Heart left ventricle (tissue), 16 donors: ENCODE measurements at regions not wholly inside any gene's neighbourhood (a gene's known extent, or its start where the extent isn't known, plus 50 kb on each side); places are given as distances from the start of the nearest gene placed in this dataset.

Experiments
- ATAC-seq, 4 donors: fragments of 200-7000 bp; cut with Tn5 transposase; one replicate each; pipeline ENCODE4 v1.9.1; 2020 to 2022; ENCODE audit warnings: moderate library complexity in 4 of 4, mild to moderate bottlenecking in 3 of 4, moderate number of reproducible peaks in 1 of 4
- DNase-seq, 5 donors: peaks; one replicate each; pipeline ENCODE4 v3.0.0-alpha.2; 2020
- H3K27ac ChIP-seq, 12 donors: fragments of 200-600 bp; sonication (generic) in 4 of 12; one replicate each; pipeline versions ENCODE4 v1.5.0 to v1.8.0; 2016 to 2022; ENCODE audit warnings: mild to moderate bottlenecking in 2 of 12
- H3K27me3 ChIP-seq, 9 donors: fragments of 200-600 bp; sonication (generic) in 2 of 9; one replicate each; pipeline versions ENCODE4 v1.5.1 to v1.8.0; 2016 to 2022; ENCODE audit warnings: mild to moderate bottlenecking in 3 of 9
- H3K36me3 ChIP-seq, 9 donors: fragments of 200-600 bp; sonication (generic) in 2 of 9; one replicate each; pipeline versions ENCODE4 v1.5.0 to v1.8.0; 2018 to 2022; ENCODE audit warnings: mild to moderate bottlenecking in 2 of 9
- H3K4me1 ChIP-seq, 12 donors: fragments of 200-600 bp; sonication (generic) in 4 of 12; one replicate each; pipeline versions ENCODE4 v1.5.0 to v1.8.0; 2016 to 2022; ENCODE audit warnings: mild to moderate bottlenecking in 3 of 12
- H3K4me3 ChIP-seq, 12 donors: fragments of 200-600 bp; sonication (generic) in 4 of 12; one replicate each; pipeline versions ENCODE4 v1.5.0 to v1.8.0; 2017 to 2022; ENCODE audit warnings: mild to moderate bottlenecking in 9 of 12, moderate library complexity in 4 of 12
- H3K9me3 ChIP-seq, 12 donors: fragments of 200-600 bp; sonication (generic) in 4 of 12; one replicate each; pipeline versions ENCODE4 v1.5.0 to v1.8.0; 2016 to 2022; ENCODE audit warnings: mild to moderate bottlenecking in 1 of 12
- CTCF ChIP-seq, 12 donors: fragments of 200-600 bp; sonication (generic) in 4 of 12; IDR thresholded peaks; one replicate each; pipeline versions ENCODE4 v1.5.0 to v1.8.0; 2018 to 2022; ENCODE audit warnings: antibody characterized with exemption in 12 of 12, mild to moderate bottlenecking in 5 of 12
- POLR2A ChIP-seq, 2 donors: fragments of 450-650 bp; IDR thresholded peaks; one replicate each; pipeline ENCODE4 v1.6.1; 2017; ENCODE audit warnings: antibody characterized with exemption in 2 of 2, mild to moderate bottlenecking in 2 of 2, moderate library complexity in 2 of 2
- WGBS, 4 donors: extraction: QIAGEN DNeasy Blood & Tissue Kit in 2 of 4; methylation state at CpG; one replicate each; pipeline versions ENCODE4 v1.1.5 to v1.1.7; 2013 to 2018; 5-methylcytosine and 5-hydroxymethylcytosine counted together
- intact Hi-C, 10 donors: fragments of 100-400 bp; cut with DNase I; formaldehyde crosslinking; loops; one replicate each; pipeline versions ENCODE4 v1.11.1 to v1.14.2; 2022
- donor health status: ischemic (EF 13 %, LVEDD 7.1; RV severe dilation, severe dysfunction).
- donor health status: healthy with polysubstance abuse.
- donor health status: DM: no; HTN: yes; CAD: no.
- donor health status: DM: no; HTN: no; CAD: no.
- donor health status: ischemic (EF 25% LVEDD 6.9; RV normal size, moderate dysfunction).
- donor health status: ischemic (EF 25% LVEDD 5.7; RV mildly dilated, moderate dysfunction).
- donor health status: healthy.
- donor health status: DM: yes; HTN: yes; CAD: no.
- donor health status: ischemic (EF 35%, LVEDD 5.7; RV mildly dilated, moderate dysfunction).
- donor health status: nonischemic (EF 11% LVEDD 7.7; RV severe dilation, severe dysfunction).
- donor health status: DM: yes; HTN: yes; CAD: no.
- donor health status: PGD.
- donor health status: ischemic (EF 29% LVEDD 5.4; RV normal size, mild dysfunction).
- donor health status: nonischemic (EF 23%, LVEDD 6.1; RV moderate dilation, normal function).

- Histone ChIP-seq H3K9me3 (no peaks in the 10 kb centered on the region), H3K4me3 (no peak overlapping the region), H3K36me3 (no peaks in the 10 kb centered on the region), H3K27me3 (no peaks in the 10 kb centered on the region), H3K27ac (no peak overlapping the region), H3K4me1 (no peaks in the 10 kb centered on the region)
- intact Hi-C loops, result no loop called here
- ATAC-seq (no peak), DNase-seq (no peak)
- no peak for TF ChIP-seq POLR2A (IDR thresholded peaks at IDR 0.05)
Observed at GRCh38 chr1:187280031-187280430, 451.3 kb downstream of the PLA2G4A start.

DNA sequence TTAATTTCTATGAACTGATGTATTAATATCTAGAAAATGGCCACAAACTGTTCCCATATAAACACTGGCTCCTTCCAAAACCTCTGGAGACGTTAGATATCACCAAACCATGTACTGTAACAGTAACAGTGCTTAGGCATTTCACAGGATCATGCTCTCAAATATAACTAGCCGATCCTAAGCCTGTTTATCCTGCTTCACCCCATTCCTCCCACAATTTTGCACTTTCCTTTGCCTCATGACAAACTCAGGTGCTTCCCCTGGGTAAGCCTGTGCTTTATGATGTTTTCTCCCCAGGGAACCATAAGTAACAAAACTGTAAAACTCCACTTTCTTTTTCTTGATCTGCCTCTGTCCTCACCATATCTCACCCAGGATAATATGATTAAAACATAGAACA, 452.3 kb downstream of the PLA2G4A start:
- Histone ChIP-seq H3K27ac (no peak overlapping the region), H3K36me3 (no peaks in the 10 kb centered on the region), H3K27me3 (no peaks in the 10 kb centered on the region), H3K4me1 (no peaks in the 10 kb centered on the region), H3K9me3 (peaks cover 0 to 6% (median 0%) of the 10 kb centered on the region in 12 donors), H3K4me3 (no peak overlapping the region)
- 50 to 59% (median 57%) methylated on average over 2 of the region's 2 CpGs for WGBS, 4 donors
- intact Hi-C loops, result no loop called here
- TF ChIP-seq POLR2A (IDR thresholded peaks at IDR 0.05), result no peak
- no peak for TF ChIP-seq CTCF (IDR thresholded peaks at IDR 0.05)
- ATAC-seq, result no peak
- no peak for DNase-seq

DNA sequence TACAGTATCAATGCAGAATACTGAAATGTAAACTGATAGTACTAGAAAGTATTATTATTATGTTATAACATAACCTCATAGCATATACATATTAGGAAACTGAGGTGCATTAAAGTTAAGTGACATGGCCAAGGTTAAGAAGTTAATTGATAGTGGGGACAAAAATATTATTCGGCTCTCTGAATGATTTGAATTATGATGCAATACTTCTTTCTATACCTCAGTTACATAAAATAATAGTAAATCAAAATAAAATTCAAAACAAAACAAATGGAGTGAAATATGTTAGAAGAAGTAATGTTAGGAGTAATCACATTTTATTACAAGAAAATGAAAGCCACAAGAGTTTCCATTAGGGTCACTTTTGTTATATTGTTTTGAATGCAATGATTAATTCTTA, 455.2 kb downstream of the PLA2G4A start:
- DNase-seq (no peak), ATAC-seq (no peak)
- intact Hi-C loops, result no loop called here
- 90 to 95% (median 95%) methylated on average over 1 of the region's 1 CpG for WGBS, 4 donors
- H3K4me3 ChIP-seq, result no peak overlapping the region
- H3K9me3 ChIP-seq, result peaks cover 0 to 12% (median 0%) of the 10 kb centered on the region in 12 donors
- no peaks in the 10 kb centered on the region for H3K4me1 ChIP-seq
- H3K27ac ChIP-seq, result no peak overlapping the region
- no peaks in the 10 kb centered on the region for H3K36me3 ChIP-seq
- H3K27me3 ChIP-seq, result no peaks in the 10 kb centered on the region
- no peak for TF ChIP-seq CTCF (IDR thresholded peaks at IDR 0.05)
- no peak for TF ChIP-seq POLR2A (IDR thresholded peaks at IDR 0.05)

GRCh38 chr1:187294421-187295201, 465.9 kb downstream of the PLA2G4A start:
- ATAC-seq (no peak), DNase-seq (no peak)
- Histone ChIP-seq H3K27me3 (no peaks in the 10 kb centered on the region), H3K4me1 (no peaks in the 10 kb centered on the region), H3K9me3 (no peaks in the 10 kb centered on the region), H3K4me3 (no peak overlapping the region), H3K27ac (no peak overlapping the region), H3K36me3 (no peaks in the 10 kb centered on the region)
- WGBS, 4 donors, result 74 to 88% (median 82%) methylated on average over 3 of the region's 3 CpGs
- TF ChIP-seq CTCF (IDR thresholded peaks at IDR 0.05) (no peak), POLR2A (IDR thresholded peaks at IDR 0.05) (no peak)
- intact Hi-C loops, result no loop called here

DNA sequence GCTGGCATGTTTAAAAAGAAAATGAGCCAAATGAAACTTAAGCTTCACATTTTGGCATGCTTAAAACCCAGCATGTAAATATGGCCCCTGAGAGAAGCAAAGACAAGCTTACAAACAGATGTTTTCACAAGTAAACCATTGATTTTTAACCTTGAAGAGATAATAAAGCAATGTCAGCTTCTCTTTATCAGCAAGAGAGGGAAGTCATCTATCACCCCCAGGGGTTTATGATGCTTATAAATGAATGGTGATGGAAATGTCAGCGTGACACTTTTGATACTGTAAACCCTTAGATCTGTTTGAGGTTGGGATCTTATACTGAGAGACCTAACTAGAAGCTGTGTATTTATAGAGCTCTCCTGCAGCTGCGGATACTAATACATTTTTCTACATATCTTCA, 471.3 kb downstream of the PLA2G4A start:
- WGBS, 4 donors, result 25 to 36% (median 30%) methylated on average over 2 of the region's 2 CpGs
- H3K27ac ChIP-seq, result no peak overlapping the region
- H3K4me3 ChIP-seq, result no peak overlapping the region
- no peaks in the 10 kb centered on the region for H3K27me3 ChIP-seq
- no peaks in the 10 kb centered on the region for H3K36me3 ChIP-seq
- TF ChIP-seq POLR2A (IDR thresholded peaks at IDR 0.05) (no peak), CTCF (IDR thresholded peaks at IDR 0.05) (no peak)
- intact Hi-C loops, result no loop called here
- DNase-seq (no peak), ATAC-seq (no peak)
- peaks cover 0 to 3% (median 0%) of the 10 kb centered on the region in 12 donors for H3K9me3 ChIP-seq
- H3K4me1 ChIP-seq, result no peaks in the 10 kb centered on the region
